Astrocyte of the cerebellum (primary cell): ENCODE measurements at regions not wholly inside any gene's neighbourhood (a gene's known extent, or its start where the extent isn't known, plus 50 kb on each side); places are given as distances from the start of the nearest gene placed in this dataset.

Source experiments
- DNase-seq: peaks from one replicate; pipeline ENCODE4 v3.0.0-alpha.2; 2011; ENCODE audit warnings: low read depth
- H3K4me3 ChIP-seq: 2 replicates; pipeline ENCODE4 v1.5.1; 2011; ENCODE audit warnings: mild to moderate bottlenecking, low read depth, low read length, moderate library complexity
- CTCF ChIP-seq: IDR thresholded peaks from 2 replicates; pipeline ENCODE4 v1.5.1; 2012; ENCODE audit warnings: low read length, low read depth, moderate library complexity, mild to moderate bottlenecking; ENCODE audit errors: missing control alignments
- in situ Hi-C: cut with HindIII; loops from 2 replicates; pipeline ENCODE4 v1.10.0; 2017; ENCODE audit warnings: low sequenced_read_pairs

GRCh38 chr5:159783726-159784247, 132.5 kb upstream of the ADRA1B start:
- no peak overlapping the region for H3K4me3 ChIP-seq
- in situ Hi-C loops = no loop called here
- DNase-seq = no peak
- TF ChIP-seq CTCF = no peak

- in situ Hi-C loops = no loop called here
- no peak for TF ChIP-seq CTCF
- no peak for DNase-seq
Observed at GRCh38 chr5:159784993-159785392, 131.3 kb upstream of the ADRA1B start.

GRCh38 chr5:159785656-159786055, 130.6 kb upstream of the ADRA1B start:
- DNase-seq = no peak
- no peak overlapping the region for H3K4me3 ChIP-seq
- in situ Hi-C loops = no loop called here
- TF ChIP-seq CTCF = no peak

More at GRCh38 chr5:159784993-159785392, 131.3 kb upstream of the ADRA1B start:
- no peak overlapping the region for H3K4me3 ChIP-seq

- in situ Hi-C loops = no loop called here
- no peak overlapping the region for H3K4me3 ChIP-seq
- no peak for DNase-seq
- TF ChIP-seq CTCF = no peak
Observed at GRCh38 chr5:159786201-159786600, 130.1 kb upstream of the ADRA1B start.

GRCh38 chr5:159786901-159787691, 129.2 kb upstream of the ADRA1B start:
- peak; percentile 50 for DNase-seq
- in situ Hi-C loops = no loop called here
- no peak for TF ChIP-seq CTCF
- H3K4me3 ChIP-seq = no peak overlapping the region

GRCh38 chr5:159787837-159788236, 128.4 kb upstream of the ADRA1B start:
- H3K4me3 ChIP-seq = no peak overlapping the region
- in situ Hi-C loops = no loop called here
- no peak for TF ChIP-seq CTCF
- no peak for DNase-seq
